ENCODE measurements at regions not wholly inside any gene's neighbourhood (a gene's known extent, or its start where the extent isn't known, plus 50 kb on each side); places are given as distances from the start of the nearest gene placed in this dataset.

DNA sequence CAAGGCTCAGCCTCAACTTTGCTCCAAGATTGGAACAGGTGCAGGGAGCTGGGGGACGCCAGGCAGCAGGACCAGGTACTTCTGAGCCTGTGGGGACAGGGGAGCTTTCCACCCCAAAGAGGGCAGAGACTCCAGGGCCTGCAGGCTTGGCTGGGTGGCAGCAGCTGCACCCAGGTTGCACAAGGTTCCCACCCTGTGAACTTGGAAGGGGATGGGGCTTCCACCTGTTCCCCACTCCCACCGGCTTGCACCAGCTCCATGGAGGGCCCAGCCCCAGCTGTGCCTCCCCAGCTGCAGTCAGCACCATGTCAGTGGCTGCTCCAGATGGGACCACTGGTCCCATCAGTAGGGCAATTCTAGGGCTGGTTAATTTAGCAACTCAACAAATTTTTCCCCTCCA lies 114.0 kb upstream of the CDKN3 start:
- H3K36me3 ChIP-seq (replicated peaks in 1 of 2; ENCODE audit: control insufficient read depth in 1 of 2, insufficient read depth in 2 of 2, low read length in 1 of 2): no peaks in the 10 kb centered on the region
- no peaks in the 10 kb centered on the region for H3F3A ChIP-seq (replicated peaks; ENCODE audit: insufficient read depth)
- no peak overlapping the region for H3K4me2 ChIP-seq
- 0% methylated on average over 2 of the region's 2 CpGs for WGBS (ENCODE audit: low lambda C conversion rate)
- no peaks in the 10 kb centered on the region for H3K9me2 ChIP-seq
- no peaks in the 10 kb centered on the region for H4K20me1 ChIP-seq (ENCODE audit: insufficient read depth)
- DNase-seq: no peak
- H3K79me2 ChIP-seq (ENCODE audit: insufficient read depth): no peaks in the 10 kb centered on the region
- H3K9ac ChIP-seq: no peak overlapping the region
- ChIA-PET POLR2A (no interaction called here), CTCF (interaction anchor here (1.5 kb wide), 1 partner anchor 14 kb away, joined by 6 read pairs; no protein-coding TSS in a partner anchor)
- TF ChIP-seq JUND (IDR thresholded peaks at IDR 0.05): no peak
- no peak for TF ChIP-seq FOXJ3 (CRISPR knock-in tag; IDR thresholded peaks at IDR 0.05)
- TF ChIP-seq SIN3A (IDR thresholded peaks at IDR 0.05; ENCODE audit: borderline replicate concordance, low read depth, low read length): no peak
- TF ChIP-seq FOSL2 (IDR thresholded peaks at IDR 0.05; ENCODE audit: borderline replicate concordance, low read depth): no peak
- TF ChIP-seq, protein P1, sequence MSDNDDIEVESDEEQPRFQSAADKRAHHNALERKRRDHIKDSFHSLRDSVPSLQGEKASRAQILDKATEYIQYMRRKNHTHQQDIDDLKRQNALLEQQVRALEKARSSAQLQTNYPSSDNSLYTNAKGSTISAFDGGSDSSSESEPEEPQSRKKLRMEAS (IDR thresholded peaks at IDR 0.05; ENCODE audit: low read depth): no peak
- no peak for TF ChIP-seq REST (IDR thresholded peaks at IDR 0.05; ENCODE audit: low read depth, low read length)
- no peak for TF ChIP-seq TEAD4 (IDR thresholded peaks at IDR 0.05; ENCODE audit: borderline replicate concordance, insufficient read depth)
- no peak for TF ChIP-seq GATA2 (CRISPR knock-in tag; IDR thresholded peaks at IDR 0.05)
- TF ChIP-seq RFX5 (IDR thresholded peaks at IDR 0.05; ENCODE audit: low read length): no peak
- no peak for TF ChIP-seq RXRA (IDR thresholded peaks at IDR 0.05; ENCODE audit: borderline replicate concordance, low read depth)
- no peak for TF ChIP-seq ZBTB33 (IDR thresholded peaks at IDR 0.05; ENCODE audit: borderline replicate concordance, low read depth)
- TF ChIP-seq MXI1 (IDR thresholded peaks at IDR 0.05; ENCODE audit: low read depth, low read length): no peak
- no peak for TF ChIP-seq YY1 (IDR thresholded peaks at IDR 0.05; ENCODE audit: low read depth)
- TF ChIP-seq CHD2 (IDR thresholded peaks at IDR 0.05; ENCODE audit: low read length, partially characterized antibody): no peak
- TF ChIP-seq FOXM1 (IDR thresholded peaks at IDR 0.05; ENCODE audit: low read depth): no peak
- no peak for TF ChIP-seq GABPA (IDR thresholded peaks at IDR 0.05; ENCODE audit: low read depth)
- no peak for TF ChIP-seq EZH2phosphoT487 (IDR thresholded peaks at IDR 0.05; ENCODE audit: borderline replicate concordance, low read depth)
- no peak for TF ChIP-seq POLR2AphosphoS5 (IDR thresholded peaks at IDR 0.05; ENCODE audit: low read depth, low read length)
- H3K27ac ChIP-seq (ENCODE audit: low read depth in 2 of 2, low read length in 1 of 2): no peak overlapping the region; a peak in 1 of 4 replicates
- H3K9me3 ChIP-seq: no peaks in the 10 kb centered on the region
- no peak overlapping the region for H3K4me3 ChIP-seq (ENCODE audit: low read depth in 2 of 2, low read length in 1 of 2)
- no peaks in the 10 kb centered on the region for H3K27me3 ChIP-seq (ENCODE audit: insufficient read depth)
- no peaks in the 10 kb centered on the region; a peak in 1 of 4 replicates for H3K4me1 ChIP-seq (ENCODE audit: control insufficient read depth in 1 of 2, insufficient read depth in 2 of 2, low read depth in 1 of 2, low read length in 1 of 2)
- H2AFZ ChIP-seq (ENCODE audit: low read depth): no peak overlapping the region

Data from SK-N-SH (cell line).